AG09319 (cell line): ENCODE measurements at regions not wholly inside any gene's neighbourhood (a gene's known extent, or its start where the extent isn't known, plus 50 kb on each side); places are given as distances from the start of the nearest gene placed in this dataset.

Experiments used
- DNase-seq: peaks from one replicate; pipeline ENCODE4 v3.0.0-alpha.2; 2010; ENCODE audit warnings: low read depth; ENCODE audit errors: extremely low read depth
- CTCF ChIP-seq: IDR thresholded peaks from 2 replicates; pipeline ENCODE4 v1.5.1; 2011; ENCODE audit warnings: low read depth, mild to moderate bottlenecking, inconsistent platforms, low read length, moderate library complexity

GRCh38 chr5:103801681-103802080, 239.1 kb upstream of the NUDT12 start:
- no peak for TF ChIP-seq CTCF

GRCh38 chr5:103800741-103801495, 238.3 kb upstream of the NUDT12 start:
- no peak for DNase-seq
- TF ChIP-seq CTCF, result no peak

More at GRCh38 chr5:103801681-103802080, 239.1 kb upstream of the NUDT12 start:
- no peak for DNase-seq

- no peak for TF ChIP-seq CTCF
- DNase-seq, result no peak
These were observed 231.1 kb upstream of the NUDT12 start for GRCh38 chr5:103793595-103794182.

GRCh38 chr5:103785569-103785968, 223.0 kb upstream of the NUDT12 start:
- DNase-seq, result no peak
- no peak for TF ChIP-seq CTCF

GRCh38 chr5:103783669-103784068, 221.1 kb upstream of the NUDT12 start:
- no peak for DNase-seq
- no peak for TF ChIP-seq CTCF

GRCh38 chr5:103780794-103781193, 218.2 kb upstream of the NUDT12 start:
- TF ChIP-seq CTCF, result no peak
- no peak for DNase-seq

GRCh38 chr5:103774721-103775120, 212.1 kb upstream of the NUDT12 start:
- DNase-seq, result no peak
- TF ChIP-seq CTCF, result no peak
